PC-3 (cell line): ENCODE measurements at regions not wholly inside any gene's neighbourhood (a gene's known extent, or its start where the extent isn't known, plus 50 kb on each side); places are given as distances from the start of the nearest gene placed in this dataset.

Experiments
- EZH2 ChIP-seq: fragments of 300-600 bp; sonication (generic); IDR thresholded peaks from one replicate; pipeline ENCODE4 v1.6.1; 2017; ENCODE audit warnings: antibody characterized with exemption, mild to moderate bottlenecking, low read length; ENCODE audit not compliant: unreplicated experiment
- EZH2phosphoT487 ChIP-seq: fragments of 300-600 bp; sonication (generic); IDR thresholded peaks from 2 replicates; pipeline ENCODE4 v1.6.1; 2018; ENCODE audit warnings: mild to moderate bottlenecking, antibody characterized with exemption, low read length, borderline replicate concordance
- TF ChIP-seq, protein P1 (sequence below): fragments of 300-600 bp; sonication (generic); conservative IDR thresholded peaks from 2 replicates; pipeline ENCODE4 v1.5.1; 2017; ENCODE audit warnings: antibody characterized with exemption, low read depth, mild to moderate bottlenecking, low read length

GRCh38 chr15:94875550-94875949 is 644.2 kb downstream of the MCTP2 start:
- TF ChIP-seq, protein P1, sequence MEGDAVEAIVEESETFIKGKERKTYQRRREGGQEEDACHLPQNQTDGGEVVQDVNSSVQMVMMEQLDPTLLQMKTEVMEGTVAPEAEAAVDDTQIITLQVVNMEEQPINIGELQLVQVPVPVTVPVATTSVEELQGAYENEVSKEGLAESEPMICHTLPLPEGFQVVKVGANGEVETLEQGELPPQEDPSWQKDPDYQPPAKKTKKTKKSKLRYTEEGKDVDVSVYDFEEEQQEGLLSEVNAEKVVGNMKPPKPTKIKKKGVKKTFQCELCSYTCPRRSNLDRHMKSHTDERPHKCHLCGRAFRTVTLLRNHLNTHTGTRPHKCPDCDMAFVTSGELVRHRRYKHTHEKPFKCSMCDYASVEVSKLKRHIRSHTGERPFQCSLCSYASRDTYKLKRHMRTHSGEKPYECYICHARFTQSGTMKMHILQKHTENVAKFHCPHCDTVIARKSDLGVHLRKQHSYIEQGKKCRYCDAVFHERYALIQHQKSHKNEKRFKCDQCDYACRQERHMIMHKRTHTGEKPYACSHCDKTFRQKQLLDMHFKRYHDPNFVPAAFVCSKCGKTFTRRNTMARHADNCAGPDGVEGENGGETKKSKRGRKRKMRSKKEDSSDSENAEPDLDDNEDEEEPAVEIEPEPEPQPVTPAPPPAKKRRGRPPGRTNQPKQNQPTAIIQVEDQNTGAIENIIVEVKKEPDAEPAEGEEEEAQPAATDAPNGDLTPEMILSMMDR: no peak
- no peak for TF ChIP-seq EZH2
- no peak for TF ChIP-seq EZH2phosphoT487
